Keratinocyte (primary cell): ENCODE measurements at regions not wholly inside any gene's neighbourhood (a gene's known extent, or its start where the extent isn't known, plus 50 kb on each side); places are given as distances from the start of the nearest gene placed in this dataset.

ENCODE experiments used
- DNase-seq: peaks from one replicate; pipeline ENCODE4 v3.0.0-alpha.2; 2011; ENCODE audit warnings: low read depth, missing footprints, low spot score
- FAIRE-seq: peaks from 2 replicates; lab custom pipeline; 2011; peaks lifted over from hg19 to GRCh38; lab: Jason Lieb, UNC
- H2AFZ ChIP-seq: 2 replicates; pipeline ENCODE4 v1.6.0; 2012; ENCODE audit warnings: low read length, control low read depth, inconsistent platforms; ENCODE audit not compliant: control insufficient read depth
- H3K27ac ChIP-seq: 2 replicates; pipeline ENCODE4 v1.5.1; 2011; ENCODE audit warnings: low read length; ENCODE audit not compliant: control insufficient read depth, insufficient read depth
- H3K27me3 ChIP-seq: 3 replicates; pipeline ENCODE4 v1.6.0; 2011; ENCODE audit warnings: low read length; ENCODE audit not compliant: control insufficient read depth, insufficient read depth; ENCODE audit errors: extremely low read depth
- H3K36me3 ChIP-seq, 2 experiments: 2 replicates in 1 of 2; 3 replicates in 1 of 2; pipeline ENCODE4 v1.5.1; 2011; ENCODE audit warnings: low read length in 2 of 2, mild to moderate bottlenecking in 1 of 2; ENCODE audit not compliant: control insufficient read depth in 2 of 2, insufficient read depth in 2 of 2; ENCODE audit errors: extremely low read depth in 1 of 2
- H3K4me1 ChIP-seq: 3 replicates; pipeline ENCODE4 v1.5.1; 2011; ENCODE audit warnings: low read length; ENCODE audit not compliant: control insufficient read depth, insufficient read depth; ENCODE audit errors: extremely low read depth
- H3K4me2 ChIP-seq: 3 replicates; pipeline ENCODE4 v1.6.0; 2011; ENCODE audit warnings: low read depth, low read length; ENCODE audit not compliant: control insufficient read depth, insufficient read depth; ENCODE audit errors: extremely low read depth
- H3K4me3 ChIP-seq, 3 experiments: fragments of 200-600 bp in 1 of 3; sonication (generic) in 1 of 3; 2 replicates in 2 of 3; 3 replicates in 1 of 3; pipeline ENCODE4 v1.5.1; 2011 to 2016; ENCODE audit warnings: low read length in 3 of 3, mild to moderate bottlenecking in 3 of 3, control low read depth in 2 of 3, inconsistent platforms in 1 of 3, low read depth in 1 of 3, mixed read lengths in 1 of 3, mixed run types in 1 of 3, moderate library complexity in 1 of 3; ENCODE audit not compliant: control insufficient read depth in 2 of 3, insufficient read depth in 2 of 3; ENCODE audit errors: extremely low read depth in 1 of 3
- H3K79me2 ChIP-seq: 2 replicates; pipeline ENCODE4 v1.6.0; 2012; ENCODE audit warnings: low read length; ENCODE audit not compliant: control insufficient read depth, insufficient read depth
- H3K9ac ChIP-seq: 3 replicates; pipeline ENCODE4 v1.6.0; 2011; ENCODE audit warnings: low read length; ENCODE audit not compliant: control insufficient read depth, insufficient read depth; ENCODE audit errors: extremely low read depth
- H3K9me1 ChIP-seq: 3 replicates; pipeline ENCODE4 v1.6.0; 2011; ENCODE audit warnings: low read length; ENCODE audit not compliant: control insufficient read depth, insufficient read depth; ENCODE audit errors: extremely low read depth
- H3K9me3 ChIP-seq: 2 replicates; pipeline ENCODE4 v1.5.1; 2012; ENCODE audit warnings: low read depth, low read length; ENCODE audit not compliant: control insufficient read depth
- H4K20me1 ChIP-seq: 3 replicates; pipeline ENCODE4 v1.6.0; 2011; ENCODE audit warnings: low read length; ENCODE audit not compliant: control insufficient read depth, insufficient read depth; ENCODE audit errors: extremely low read depth
- CTCF ChIP-seq, 3 experiments: IDR thresholded peaks in 1 of 3; conservative IDR thresholded peaks in 1 of 3; optimal IDR thresholded peaks in 1 of 3; 2 replicates in 2 of 3; 3 replicates in 1 of 3; pipeline versions ENCODE3 to v1.5.1; 2011; ENCODE audit warnings: low read length in 3 of 3, mild to moderate bottlenecking in 3 of 3, moderate library complexity in 2 of 3, control low read depth in 1 of 3, inconsistent platforms in 1 of 3; ENCODE audit not compliant: insufficient read depth in 2 of 3; ENCODE audit errors: extremely low read depth in 1 of 3
- EZH2 ChIP-seq: IDR thresholded peaks from one replicate; pipeline ENCODE4 v1.6.1; 2012; ENCODE audit warnings: inconsistent platforms, mild to moderate bottlenecking, low read length, moderate library complexity
- dilution Hi-C: fragments of 300-500 bp; cut with MboI; formaldehyde crosslinking; loops from one replicate; pipeline ENCODE4 v1.7.0; 2020; ENCODE audit warnings: low sequenced_read_pairs; ENCODE audit not compliant: extremely low pct_ligation_motif_present

GRCh38 chr15:31815411-31816155 lies 214.7 kb upstream of the CHRNA7 start:
- H3K79me2 ChIP-seq: no peaks in the 10 kb centered on the region
- no peak for FAIRE-seq
- H2AFZ ChIP-seq: no peak overlapping the region
- H3K4me2 ChIP-seq: no peak overlapping the region
- no peaks in the 10 kb centered on the region for H3K4me1 ChIP-seq
- no peaks in the 10 kb centered on the region for H3K36me3 ChIP-seq
- H3K9me1 ChIP-seq: no peaks in the 10 kb centered on the region
- no peaks in the 10 kb centered on the region for H3K27me3 ChIP-seq
- no peak overlapping the region for H3K27ac ChIP-seq
- no peaks in the 10 kb centered on the region for H3K9me3 ChIP-seq
- no peak overlapping the region for H3K9ac ChIP-seq
- no peak for TF ChIP-seq CTCF (optimal IDR thresholded peaks at IDR 0.05 in 1 of 3, IDR thresholded peaks at IDR 0.05 in 1 of 3, conservative IDR thresholded peaks at IDR 0.05 in 1 of 3; ENCODE audit: extremely low read depth in 1 of 3, insufficient read depth in 2 of 3, low read length in 3 of 3)
- no peak for TF ChIP-seq EZH2
- dilution Hi-C loops: no loop called here
- H3K4me3 ChIP-seq: no peak overlapping the region
- no peak for DNase-seq
- H4K20me1 ChIP-seq: no peaks in the 10 kb centered on the region

GRCh38 chr15:31822463-31822862 lies 207.9 kb upstream of the CHRNA7 start:
- Histone ChIP-seq H2AFZ (no peak overlapping the region), H3K9me1 (no peaks in the 10 kb centered on the region), H3K4me3 (no peak overlapping the region), H3K4me1 (no peaks in the 10 kb centered on the region), H3K9ac (no peak overlapping the region), H3K4me2 (no peak overlapping the region), H3K9me3 (no peaks in the 10 kb centered on the region), H4K20me1 (no peaks in the 10 kb centered on the region), H3K27ac (no peak overlapping the region), H3K79me2 (no peaks in the 10 kb centered on the region), H3K36me3 (no peaks in the 10 kb centered on the region), H3K27me3 (no peaks in the 10 kb centered on the region)
- dilution Hi-C loops: no loop called here
- TF ChIP-seq CTCF (optimal IDR thresholded peaks at IDR 0.05 in 1 of 3, IDR thresholded peaks at IDR 0.05 in 1 of 3, conservative IDR thresholded peaks at IDR 0.05 in 1 of 3; ENCODE audit: extremely low read depth in 1 of 3, insufficient read depth in 2 of 3, low read length in 3 of 3) (no peak), EZH2 (no peak)
- FAIRE-seq (no peak), DNase-seq (no peak)
